Neural cell (in vitro differentiated cells): ENCODE measurements at regions not wholly inside any gene's neighbourhood (a gene's known extent, or its start where the extent isn't known, plus 50 kb on each side); places are given as distances from the start of the nearest gene placed in this dataset.

Source experiments
- CTCF ChIP-seq: fragments of 450-650 bp; IDR thresholded peaks from 2 replicates; pipeline ENCODE4 v1.5.1; 2014; ENCODE audit warnings: antibody characterized with exemption, mild to moderate bottlenecking, moderate library complexity; ENCODE audit not compliant: poor library complexity, severe bottlenecking
- EP300 ChIP-seq: fragments of 450-650 bp; conservative IDR thresholded peaks from 2 replicates; pipeline ENCODE4 v1.6.1; 2014; ENCODE audit warnings: antibody characterized with exemption, mild to moderate bottlenecking, moderate library complexity; ENCODE audit not compliant: poor library complexity, severe bottlenecking
- EZH2 ChIP-seq: fragments of 200-600, 300-800 bp; shearing (Covaris generic), sonication (generic); IDR thresholded peaks from 2 replicates; pipeline ENCODE4 v1.6.1; 2014; ENCODE audit warnings: antibody characterized with exemption, low read length, borderline replicate concordance, mild to moderate bottlenecking; ENCODE audit not compliant: insufficient read depth, poor library complexity, severe bottlenecking
- POLR2AphosphoS5 ChIP-seq: IDR thresholded peaks from 2 replicates; pipeline ENCODE4 v1.6.1; 2012
- RAD21 ChIP-seq: fragments of 450-650 bp; conservative IDR thresholded peaks from 2 replicates; pipeline ENCODE4 v1.6.1; 2014; ENCODE audit warnings: antibody characterized with exemption, mild to moderate bottlenecking, moderate library complexity
- REST ChIP-seq: IDR thresholded peaks from 2 replicates; pipeline ENCODE4 v1.6.1; 2012; ENCODE audit warnings: borderline replicate concordance
- SMC3 ChIP-seq: fragments of 450-650 bp; conservative IDR thresholded peaks from 2 replicates; pipeline ENCODE4 v1.6.1; 2014; ENCODE audit warnings: antibody characterized with exemption, mild to moderate bottlenecking, moderate library complexity; ENCODE audit not compliant: poor library complexity

- no peak for TF ChIP-seq RAD21
- TF ChIP-seq POLR2AphosphoS5 = no peak
- TF ChIP-seq CTCF = no peak
- no peak for TF ChIP-seq EP300
- TF ChIP-seq EZH2 = no peak
- TF ChIP-seq SMC3 = no peak
- TF ChIP-seq REST = no peak
These were observed 320.3 kb downstream of the BMP2 start for GRCh38 chr20:7087803-7088202.
